OCI-M2 (cell line): ENCODE measurements at regions not wholly inside any gene's neighbourhood (a gene's known extent, or its start where the extent isn't known, plus 50 kb on each side); places are given as distances from the start of the nearest gene placed in this dataset.

Source experiments
- DNase-seq: peaks from one replicate; lab custom pipeline; 2025; ENCODE audit not compliant: unreplicated experiment; lab: John Stamatoyannopoulos, UW

GRCh38 chr13:95494082-95494681, 58.3 kb upstream of the CLDN10 start:
- DNase-seq, result peak; percentile 16

- no peak for DNase-seq
Measured at GRCh38 chr13:95496485-95496884, 56.0 kb upstream of the CLDN10 start.

GRCh38 chr13:95497381-95497807, 55.1 kb upstream of the CLDN10 start:
- DNase-seq, result no peak

- no peak for DNase-seq
Measured at GRCh38 chr13:95498886-95499285, 53.6 kb upstream of the CLDN10 start.

GRCh38 chr13:95499811-95500712, 52.5 kb upstream of the CLDN10 start:
- DNase-seq, result no peak

- no peak for DNase-seq
Measured at GRCh38 chr13:95502216-95502615, 50.3 kb upstream of the CLDN10 start.
